ENCODE measurements at regions not wholly inside any gene's neighbourhood (a gene's known extent, or its start where the extent isn't known, plus 50 kb on each side); places are given as distances from the start of the nearest gene placed in this dataset.

GRCh38 chr14:101076451-101077198 is 173.1 kb upstream of the RTL1 start:
- TF ChIP-seq EZH2 (IDR thresholded peaks at IDR 0.05; ENCODE audit: insufficient read depth, poor library complexity, severe bottlenecking) (no peak), EZH2phosphoT487 (IDR thresholded peaks at IDR 0.05; ENCODE audit: insufficient read depth, low read depth) (no peak)
